ENCODE measurements at regions not wholly inside any gene's neighbourhood (a gene's known extent, or its start where the extent isn't known, plus 50 kb on each side); places are given as distances from the start of the nearest gene placed in this dataset.

GRCh38 chr12:19572920-19573558 lies 133.7 kb downstream of the AEBP2 start:
- Histone ChIP-seq H3K27ac (ENCODE audit: low read length) (no peak overlapping the region), H3K9me3 (ENCODE audit: control insufficient read depth, low read length) (no peaks in the 10 kb centered on the region), H3K27me3 (ENCODE audit: control insufficient read depth, insufficient read depth) (no peaks in the 10 kb centered on the region), H3K4me1 (ENCODE audit: control insufficient read depth, insufficient read depth, low read length) (peaks cover 4% of the 10 kb centered on the region), H3K4me3 (ENCODE audit: low read length) (no peak overlapping the region)
- intact Hi-C loops (cut with DNase I): loop anchor here in 1 of 4 donors (10.0 kb wide), 1 partner anchor 72 kb away; no protein-coding TSS in a partner anchor
- DNase-seq (no peak), ATAC-seq (no peak)
- 80% methylated on average over 16 of the region's 16 CpGs for WGBS

- peaks cover 4% of the 10 kb centered on the region for H3K4me1 ChIP-seq (ENCODE audit: control insufficient read depth, insufficient read depth, low read length)
- H3K9me3 ChIP-seq (ENCODE audit: control insufficient read depth, low read length): no peaks in the 10 kb centered on the region
- no peaks in the 10 kb centered on the region for H3K27me3 ChIP-seq (ENCODE audit: control insufficient read depth, insufficient read depth)
- ATAC-seq: no peak
- no peak overlapping the region for H3K4me3 ChIP-seq (ENCODE audit: low read length)
- H3K27ac ChIP-seq (ENCODE audit: low read length): no peak overlapping the region
- peak in 1 of 3 donors; percentile 47 for DNase-seq
- 90% methylated on average over 11 of the region's 11 CpGs for WGBS
- intact Hi-C loops (cut with DNase I): loop anchor here in 1 of 4 donors (10.0 kb wide), 1 partner anchor 71 kb away; no protein-coding TSS in a partner anchor
Measured at GRCh38 chr12:19573866-19574265, 134.6 kb downstream of the AEBP2 start.

- intact Hi-C loops (cut with DNase I): loop anchor here in 1 of 4 donors (10.0 kb wide), 1 partner anchor 70 kb away; no protein-coding TSS in a partner anchor
- H3K9me3 ChIP-seq (ENCODE audit: control insufficient read depth, low read length): no peaks in the 10 kb centered on the region
- ATAC-seq: no peak
- H3K4me3 ChIP-seq (ENCODE audit: low read length): no peak overlapping the region
- H3K27me3 ChIP-seq (ENCODE audit: control insufficient read depth, insufficient read depth): no peaks in the 10 kb centered on the region
- H3K4me1 ChIP-seq (ENCODE audit: control insufficient read depth, insufficient read depth, low read length): peaks cover 4% of the 10 kb centered on the region
- DNase-seq: no peak
- H3K27ac ChIP-seq (ENCODE audit: low read length): no peak overlapping the region
Measured at GRCh38 chr12:19574601-19575000, 135.3 kb downstream of the AEBP2 start.

GRCh38 chr12:19575337-19576243 lies 136.3 kb downstream of the AEBP2 start:
- ATAC-seq (peak; percentile 88 to 95), DNase-seq (peak in 2 of 3 donors; percentile 71 to 76)
- 32% methylated on average over 5 of the region's 5 CpGs for WGBS
- intact Hi-C loops (cut with DNase I): loop anchor here in 1 of 4 donors (10.0 kb wide), 1 partner anchor 69 kb away; no protein-coding TSS in a partner anchor
- Histone ChIP-seq H3K27ac (ENCODE audit: low read length) (no peak overlapping the region), H3K4me1 (ENCODE audit: control insufficient read depth, insufficient read depth, low read length) (peaks cover 4% of the 10 kb centered on the region), H3K27me3 (ENCODE audit: control insufficient read depth, insufficient read depth) (no peaks in the 10 kb centered on the region), H3K4me3 (ENCODE audit: low read length) (no peak overlapping the region), H3K9me3 (ENCODE audit: control insufficient read depth, low read length) (no peaks in the 10 kb centered on the region)

GRCh38 chr12:19576506-19577280 lies 137.4 kb downstream of the AEBP2 start:
- Histone ChIP-seq H3K4me3 (ENCODE audit: low read length) (no peak overlapping the region), H3K27me3 (ENCODE audit: control insufficient read depth, insufficient read depth) (no peaks in the 10 kb centered on the region), H3K9me3 (ENCODE audit: control insufficient read depth, low read length) (no peaks in the 10 kb centered on the region), H3K4me1 (ENCODE audit: control insufficient read depth, insufficient read depth, low read length) (peaks cover 4% of the 10 kb centered on the region), H3K27ac (ENCODE audit: low read length) (no peak overlapping the region)
- 84% methylated on average over 2 of the region's 2 CpGs for WGBS
- intact Hi-C loops (cut with DNase I): loop anchor here in 1 of 4 donors (10.0 kb wide), 1 partner anchor 68 kb away; no protein-coding TSS in a partner anchor
- ATAC-seq (no peak), DNase-seq (no peak)

GRCh38 chr12:19577281-19577530 lies 137.9 kb downstream of the AEBP2 start:
- no peaks in the 10 kb centered on the region for H3K9me3 ChIP-seq (ENCODE audit: control insufficient read depth, low read length)
- no peak overlapping the region for H3K27ac ChIP-seq (ENCODE audit: low read length)
- H3K27me3 ChIP-seq (ENCODE audit: control insufficient read depth, insufficient read depth): no peaks in the 10 kb centered on the region
- H3K4me3 ChIP-seq (ENCODE audit: low read length): no peak overlapping the region
- H3K4me1 ChIP-seq (ENCODE audit: control insufficient read depth, insufficient read depth, low read length): peaks cover 4% of the 10 kb centered on the region
- intact Hi-C loops (cut with DNase I): loop anchor here in 1 of 4 donors (10.0 kb wide), 1 partner anchor 68 kb away; no protein-coding TSS in a partner anchor
- DNase-seq (no peak), ATAC-seq (no peak)

- Histone ChIP-seq H3K4me3 (ENCODE audit: low read length) (no peak overlapping the region), H3K27ac (ENCODE audit: low read length) (no peak overlapping the region), H3K4me1 (ENCODE audit: control insufficient read depth, insufficient read depth, low read length) (no peaks in the 10 kb centered on the region), H3K27me3 (ENCODE audit: control insufficient read depth, insufficient read depth) (no peaks in the 10 kb centered on the region), H3K9me3 (ENCODE audit: control insufficient read depth, low read length) (peaks cover 3% of the 10 kb centered on the region)
- ATAC-seq (no peak), DNase-seq (no peak)
- WGBS: 97% methylated on average over 4 of the region's 4 CpGs
- intact Hi-C loops (cut with DNase I): no loop called here
Measured at GRCh38 chr12:19584732-19585131, 145.4 kb downstream of the AEBP2 start.

GRCh38 chr12:19588951-19589350 lies 149.7 kb downstream of the AEBP2 start:
- no peak for ATAC-seq
- 71% methylated on average over 5 of the region's 5 CpGs for WGBS
- Histone ChIP-seq H3K4me3 (ENCODE audit: low read length) (no peak overlapping the region), H3K27ac (ENCODE audit: low read length) (no peak overlapping the region), H3K27me3 (ENCODE audit: control insufficient read depth, insufficient read depth) (no peaks in the 10 kb centered on the region), H3K9me3 (ENCODE audit: control insufficient read depth, low read length) (no peaks in the 10 kb centered on the region), H3K4me1 (ENCODE audit: control insufficient read depth, insufficient read depth, low read length) (no peaks in the 10 kb centered on the region)
- DNase-seq: no peak
- intact Hi-C loops (cut with DNase I): no loop called here

GRCh38 chr12:19591951-19592350 lies 152.7 kb downstream of the AEBP2 start:
- WGBS: 91% methylated on average over 3 of the region's 3 CpGs
- no peaks in the 10 kb centered on the region for H3K27me3 ChIP-seq (ENCODE audit: control insufficient read depth, insufficient read depth)
- H3K27ac ChIP-seq (ENCODE audit: low read length): no peak overlapping the region
- intact Hi-C loops (cut with DNase I): no loop called here
- no peaks in the 10 kb centered on the region for H3K9me3 ChIP-seq (ENCODE audit: control insufficient read depth, low read length)
- ATAC-seq (no peak), DNase-seq (no peak)
- no peak overlapping the region for H3K4me3 ChIP-seq (ENCODE audit: low read length)
- no peaks in the 10 kb centered on the region for H3K4me1 ChIP-seq (ENCODE audit: control insufficient read depth, insufficient read depth, low read length)

GRCh38 chr12:19596434-19597166 lies 157.3 kb downstream of the AEBP2 start:
- DNase-seq (no peak), ATAC-seq (no peak)
- no peaks in the 10 kb centered on the region for H3K27me3 ChIP-seq (ENCODE audit: control insufficient read depth, insufficient read depth)
- H3K4me3 ChIP-seq (ENCODE audit: low read length): no peak overlapping the region
- no peaks in the 10 kb centered on the region for H3K4me1 ChIP-seq (ENCODE audit: control insufficient read depth, insufficient read depth, low read length)
- WGBS: 68% methylated on average over 2 of the region's 2 CpGs
- H3K9me3 ChIP-seq (ENCODE audit: control insufficient read depth, low read length): no peaks in the 10 kb centered on the region
- intact Hi-C loops (cut with DNase I): no loop called here
- no peak overlapping the region for H3K27ac ChIP-seq (ENCODE audit: low read length)
